ENCODE measurements at regions not wholly inside any gene's neighbourhood (a gene's known extent, or its start where the extent isn't known, plus 50 kb on each side); places are given as distances from the start of the nearest gene placed in this dataset.

- DNase-seq (ENCODE audit: low read depth, low spot score) (no peak), ATAC-seq (no peak)
- no peaks in the 10 kb centered on the region for H3K9me3 ChIP-seq (ENCODE audit: control insufficient read depth, insufficient read depth, low read depth, low read length)
- H3K27ac ChIP-seq (ENCODE audit: low read length): no peak overlapping the region
- intact Hi-C loops (cut with micrococcal nuclease; ENCODE audit: unreplicated experiment): no loop called here
- H3K4me1 ChIP-seq (ENCODE audit: control insufficient read depth, insufficient read depth, low read length): no peaks in the 10 kb centered on the region
- CTCF ChIA-PET: no interaction called here
- POLR2A ChIA-PET: no interaction called here
- in situ Hi-C loops (cut with HindIII; ENCODE audit: low pct_unique_long_range_greater_than_20kb, low sequenced_read_pairs): no loop called here
- TF ChIP-seq CTCF (IDR thresholded peaks at IDR 0.05) (no peak), SIN3A (IDR thresholded peaks at IDR 0.05; ENCODE audit: borderline replicate concordance, insufficient read depth, low read depth, low read length) (no peak), REST (IDR thresholded peaks at IDR 0.05; ENCODE audit: insufficient read depth in 1 of 2, low read depth in 2 of 2, low read length in 1 of 2) (no peak), POLR2AphosphoS5 (IDR thresholded peaks at IDR 0.05; ENCODE audit: low read depth, low read length) (no peak), TCF7L2 (IDR thresholded peaks at IDR 0.05; ENCODE audit: low read depth, low read length) (no peak)
- no TSS peak for BruUV-seq (replicated peaks)
- no peak overlapping the region for H3K4me3 ChIP-seq (ENCODE audit: low read depth in 2 of 2, low read length in 2 of 2)
- no peaks in the 10 kb centered on the region for H3K36me3 ChIP-seq (ENCODE audit: control insufficient read depth, insufficient read depth, low read length)
- H3K27me3 ChIP-seq (ENCODE audit: control insufficient read depth, insufficient read depth, low read length): no peaks in the 10 kb centered on the region
Observed at GRCh38 chr3:34038131-34038530, 239.7 kb downstream of the PDCD6IP start.

GRCh38 chr3:34046154-34046553 is 247.7 kb downstream of the PDCD6IP start:
- intact Hi-C loops (cut with micrococcal nuclease; ENCODE audit: unreplicated experiment): no loop called here
- Histone ChIP-seq H3K4me1 (ENCODE audit: control insufficient read depth, insufficient read depth, low read length) (no peaks in the 10 kb centered on the region), H3K27ac (ENCODE audit: low read length) (no peak overlapping the region), H3K36me3 (ENCODE audit: control insufficient read depth, insufficient read depth, low read length) (no peaks in the 10 kb centered on the region), H3K27me3 (ENCODE audit: control insufficient read depth, insufficient read depth, low read length) (no peaks in the 10 kb centered on the region), H3K9me3 (ENCODE audit: control insufficient read depth, insufficient read depth, low read depth, low read length) (no peaks in the 10 kb centered on the region), H3K4me3 (ENCODE audit: low read depth in 2 of 2, low read length in 2 of 2) (no peak overlapping the region)
- no TSS peak for BruUV-seq (replicated peaks)
- no peak for ATAC-seq
- CTCF ChIA-PET: no interaction called here
- in situ Hi-C loops (cut with HindIII; ENCODE audit: low pct_unique_long_range_greater_than_20kb, low sequenced_read_pairs): no loop called here
- no peak for DNase-seq (ENCODE audit: low read depth, low spot score)
- POLR2A ChIA-PET: no interaction called here
- TF ChIP-seq POLR2AphosphoS5 (IDR thresholded peaks at IDR 0.05; ENCODE audit: low read depth, low read length): no peak
- TF ChIP-seq TCF7L2 (IDR thresholded peaks at IDR 0.05; ENCODE audit: low read depth, low read length): no peak
- no peak for TF ChIP-seq SIN3A (IDR thresholded peaks at IDR 0.05; ENCODE audit: borderline replicate concordance, insufficient read depth, low read depth, low read length)
- TF ChIP-seq CTCF (IDR thresholded peaks at IDR 0.05): no peak
- no peak for TF ChIP-seq REST (IDR thresholded peaks at IDR 0.05; ENCODE audit: insufficient read depth in 1 of 2, low read depth in 2 of 2, low read length in 1 of 2)
